Loucy (cell line): ENCODE measurements at regions not wholly inside any gene's neighbourhood (a gene's known extent, or its start where the extent isn't known, plus 50 kb on each side); places are given as distances from the start of the nearest gene placed in this dataset.

Experiments used
- H2AFZ ChIP-seq: fragments of 200-600 bp; sonication (generic); 2 replicates; pipeline ENCODE4 v1.6.0; 2016; ENCODE audit warnings: antibody characterized with exemption, mild to moderate bottlenecking, low read length, moderate library complexity
- H3F3A ChIP-seq: fragments of 200-600 bp; 2 replicates; pipeline ENCODE4 v1.6.0; 2016; ENCODE audit warnings: antibody characterized with exemption, low read depth, mild to moderate bottlenecking
- H3K27me3 ChIP-seq: fragments of 200-600 bp; sonication (generic); 2 replicates; pipeline ENCODE4 v1.6.1; 2014; ENCODE audit warnings: low read length, mild to moderate bottlenecking; ENCODE audit not compliant: insufficient read depth, poor library complexity, severe bottlenecking
- H3K36me3 ChIP-seq: fragments of 200-600 bp; sonication (generic); 2 replicates; pipeline ENCODE4 v1.6.1; 2016; ENCODE audit warnings: low read length; ENCODE audit not compliant: insufficient read depth
- H3K4me1 ChIP-seq: fragments of 200-600 bp; sonication (generic); 2 replicates; pipeline ENCODE4 v1.5.1; 2014; ENCODE audit warnings: low read length, mild to moderate bottlenecking; ENCODE audit not compliant: insufficient read depth, poor library complexity, severe bottlenecking
- H3K4me2 ChIP-seq: fragments of 200-600 bp; sonication (generic); 2 replicates; pipeline ENCODE4 v1.6.0; 2014; ENCODE audit warnings: antibody characterized with exemption, low read length, low read depth, mild to moderate bottlenecking; ENCODE audit not compliant: poor library complexity, severe bottlenecking
- H3K4me3 ChIP-seq: fragments of 200-600 bp; sonication (generic); 2 replicates; pipeline ENCODE4 v1.5.1; 2014; ENCODE audit warnings: low read length, mild to moderate bottlenecking, mixed read lengths; ENCODE audit not compliant: poor library complexity, severe bottlenecking
- H3K79me2 ChIP-seq: fragments of 200-600 bp; sonication (generic); 2 replicates; pipeline ENCODE4 v1.6.1; 2014; ENCODE audit warnings: low read length; ENCODE audit not compliant: insufficient read depth
- H3K9ac ChIP-seq: fragments of 200-600 bp; sonication (generic); 2 replicates; pipeline ENCODE4 v1.6.0; 2014; ENCODE audit warnings: mild to moderate bottlenecking, low read depth, low read length, moderate library complexity; ENCODE audit not compliant: poor library complexity, severe bottlenecking
- H3K9me2 ChIP-seq: fragments of 200-600 bp; sonication (generic); replicated peaks from 2 replicates; pipeline ENCODE4 v1.6.1; 2016; ENCODE audit warnings: low read depth, low read length, mixed read lengths
- H3K9me3 ChIP-seq: fragments of 200-600 bp; sonication (generic); 2 replicates; pipeline ENCODE4 v1.6.1; 2014; ENCODE audit warnings: mild to moderate bottlenecking, antibody characterized with exemption, low read length, low read depth; ENCODE audit not compliant: insufficient read depth
- H4K20me1 ChIP-seq: fragments of 200-600 bp; sonication (generic); 2 replicates; pipeline ENCODE4 v1.6.0; 2014; ENCODE audit warnings: antibody characterized with exemption, low read length, mild to moderate bottlenecking; ENCODE audit not compliant: insufficient read depth, poor library complexity, severe bottlenecking
- EZH2phosphoT487 ChIP-seq: fragments of 200-600 bp; IDR thresholded peaks from 2 replicates; pipeline ENCODE4 v1.6.1; 2018; ENCODE audit warnings: antibody characterized with exemption, mild to moderate bottlenecking, moderate library complexity, borderline replicate concordance
- TF ChIP-seq, protein P1 (sequence below): fragments of 200-600 bp; sonication (generic); conservative IDR thresholded peaks from 2 replicates; pipeline ENCODE4 v1.5.1; 2014; ENCODE audit warnings: mild to moderate bottlenecking, antibody characterized with exemption, low read length

DNA sequence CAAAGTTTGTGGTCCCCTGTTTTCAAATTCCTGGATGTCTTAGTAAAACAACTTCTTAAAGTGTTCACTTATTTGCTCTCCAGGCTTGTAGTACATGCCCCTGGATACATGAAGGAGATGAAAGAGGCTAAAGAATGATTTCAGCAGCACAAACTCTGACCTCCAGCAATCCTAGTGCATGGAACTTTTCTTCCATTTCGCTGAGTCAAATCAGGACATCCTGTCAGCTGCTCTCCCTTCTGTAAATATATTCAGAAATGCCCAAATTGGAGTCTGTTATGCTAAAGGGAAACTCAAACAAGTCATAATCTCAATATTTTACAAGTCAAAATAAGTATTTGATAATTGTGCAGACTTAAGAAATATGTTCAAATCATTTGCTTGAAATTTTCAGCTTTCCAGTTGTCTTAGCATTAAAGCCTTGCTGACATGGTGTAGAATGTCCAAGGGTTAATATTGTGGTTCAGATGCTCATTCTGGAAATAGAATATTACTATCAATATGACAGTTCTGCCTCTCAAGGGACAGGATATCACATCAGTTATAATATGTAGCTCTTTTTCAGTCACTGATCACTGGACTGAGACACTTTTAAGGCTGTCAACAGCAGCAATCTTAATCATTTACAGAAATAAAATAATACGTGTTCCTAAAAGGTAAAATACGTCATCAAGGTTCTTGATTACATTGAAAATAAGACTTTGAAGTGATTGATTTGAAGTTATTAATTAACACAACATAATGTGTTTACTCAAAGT is 1157.3 kb downstream of the PLA2G4A start:
- H3K4me1 ChIP-seq, result no peaks in the 10 kb centered on the region
- no peaks in the 10 kb centered on the region for H3K9me3 ChIP-seq
- no peak overlapping the region for H3K4me2 ChIP-seq
- no peak overlapping the region for H2AFZ ChIP-seq
- H3K4me3 ChIP-seq, result no peak overlapping the region
- no peak for TF ChIP-seq EZH2phosphoT487
- TF ChIP-seq, protein P1, sequence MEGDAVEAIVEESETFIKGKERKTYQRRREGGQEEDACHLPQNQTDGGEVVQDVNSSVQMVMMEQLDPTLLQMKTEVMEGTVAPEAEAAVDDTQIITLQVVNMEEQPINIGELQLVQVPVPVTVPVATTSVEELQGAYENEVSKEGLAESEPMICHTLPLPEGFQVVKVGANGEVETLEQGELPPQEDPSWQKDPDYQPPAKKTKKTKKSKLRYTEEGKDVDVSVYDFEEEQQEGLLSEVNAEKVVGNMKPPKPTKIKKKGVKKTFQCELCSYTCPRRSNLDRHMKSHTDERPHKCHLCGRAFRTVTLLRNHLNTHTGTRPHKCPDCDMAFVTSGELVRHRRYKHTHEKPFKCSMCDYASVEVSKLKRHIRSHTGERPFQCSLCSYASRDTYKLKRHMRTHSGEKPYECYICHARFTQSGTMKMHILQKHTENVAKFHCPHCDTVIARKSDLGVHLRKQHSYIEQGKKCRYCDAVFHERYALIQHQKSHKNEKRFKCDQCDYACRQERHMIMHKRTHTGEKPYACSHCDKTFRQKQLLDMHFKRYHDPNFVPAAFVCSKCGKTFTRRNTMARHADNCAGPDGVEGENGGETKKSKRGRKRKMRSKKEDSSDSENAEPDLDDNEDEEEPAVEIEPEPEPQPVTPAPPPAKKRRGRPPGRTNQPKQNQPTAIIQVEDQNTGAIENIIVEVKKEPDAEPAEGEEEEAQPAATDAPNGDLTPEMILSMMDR, result no peak
- H3K27me3 ChIP-seq, result no peaks in the 10 kb centered on the region
- H3K36me3 ChIP-seq, result no peaks in the 10 kb centered on the region
- no peaks in the 10 kb centered on the region for H3K9me2 ChIP-seq
- no peaks in the 10 kb centered on the region for H4K20me1 ChIP-seq
- no peaks in the 10 kb centered on the region for H3K79me2 ChIP-seq
- H3K9ac ChIP-seq, result no peak overlapping the region
- H3F3A ChIP-seq, result no peaks in the 10 kb centered on the region

DNA sequence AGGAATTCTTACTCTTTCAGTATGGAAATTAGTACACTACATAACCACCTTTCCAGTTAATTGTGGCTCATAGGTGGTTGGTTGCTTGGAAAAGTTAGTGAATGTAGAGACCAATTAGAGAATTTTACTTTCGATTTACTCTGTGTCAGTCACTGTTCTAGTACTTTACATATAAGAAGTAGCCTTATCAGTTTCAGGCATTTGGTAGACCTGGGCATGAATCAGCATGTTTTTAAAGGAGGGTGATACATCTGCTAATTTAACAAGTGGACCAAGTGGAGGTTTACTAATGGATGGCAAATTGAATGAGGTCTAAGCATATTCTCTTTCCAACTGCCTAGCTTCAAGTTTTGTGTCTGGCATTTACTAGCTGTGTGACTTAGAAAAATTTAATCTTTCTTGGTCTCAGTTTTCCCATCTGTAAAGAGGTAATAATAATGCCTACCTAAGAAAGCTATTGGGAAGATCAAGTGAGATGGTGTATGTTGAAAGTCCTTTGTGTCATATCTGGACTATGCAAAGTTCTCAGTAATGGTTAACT is 1158.6 kb downstream of the PLA2G4A start:
- H3K79me2 ChIP-seq, result no peaks in the 10 kb centered on the region
- H2AFZ ChIP-seq, result no peak overlapping the region
- no peak overlapping the region for H3K9ac ChIP-seq
- no peak overlapping the region for H3K4me3 ChIP-seq
- no peaks in the 10 kb centered on the region for H3F3A ChIP-seq
- no peaks in the 10 kb centered on the region for H3K36me3 ChIP-seq
- H3K4me1 ChIP-seq, result no peaks in the 10 kb centered on the region
- no peak overlapping the region for H3K4me2 ChIP-seq
- H3K9me2 ChIP-seq, result no peaks in the 10 kb centered on the region
- no peaks in the 10 kb centered on the region for H4K20me1 ChIP-seq
- TF ChIP-seq, protein P1, result no peak
- TF ChIP-seq EZH2phosphoT487, result no peak
- no peaks in the 10 kb centered on the region for H3K9me3 ChIP-seq
- no peaks in the 10 kb centered on the region for H3K27me3 ChIP-seq

DNA sequence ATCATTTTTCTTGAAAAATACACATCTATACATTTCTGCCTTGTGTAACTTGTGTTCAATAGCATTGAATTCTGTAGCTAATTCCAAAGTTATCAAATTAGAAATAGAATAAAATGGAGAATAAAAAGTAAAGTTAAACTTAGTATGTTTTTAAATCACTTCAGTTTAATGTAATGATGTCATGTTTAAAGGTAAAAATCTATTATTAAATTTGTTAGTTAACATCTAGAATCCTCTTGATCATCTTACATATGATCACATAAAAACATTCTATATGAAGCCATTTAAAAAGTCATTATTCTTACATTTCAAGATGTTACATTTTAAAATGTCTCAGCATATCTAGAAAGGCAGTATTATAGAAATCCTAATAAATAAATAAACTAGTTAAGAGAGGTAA is 1163.2 kb downstream of the PLA2G4A start:
- no peaks in the 10 kb centered on the region for H3K36me3 ChIP-seq
- H2AFZ ChIP-seq, result no peak overlapping the region
- H3K9me3 ChIP-seq, result no peaks in the 10 kb centered on the region
- H3K4me2 ChIP-seq, result no peak overlapping the region
- no peaks in the 10 kb centered on the region for H3K4me1 ChIP-seq
- TF ChIP-seq, protein P1, result no peak
- TF ChIP-seq EZH2phosphoT487, result no peak
- H3K27me3 ChIP-seq, result no peaks in the 10 kb centered on the region
- no peaks in the 10 kb centered on the region for H3K79me2 ChIP-seq
- no peaks in the 10 kb centered on the region for H3K9me2 ChIP-seq
- no peak overlapping the region for H3K9ac ChIP-seq
- H4K20me1 ChIP-seq, result no peaks in the 10 kb centered on the region
- no peaks in the 10 kb centered on the region for H3F3A ChIP-seq
- no peak overlapping the region for H3K4me3 ChIP-seq
